ENCODE measurements at regions not wholly inside any gene's neighbourhood (a gene's known extent, or its start where the extent isn't known, plus 50 kb on each side); places are given as distances from the start of the nearest gene placed in this dataset.

DNA sequence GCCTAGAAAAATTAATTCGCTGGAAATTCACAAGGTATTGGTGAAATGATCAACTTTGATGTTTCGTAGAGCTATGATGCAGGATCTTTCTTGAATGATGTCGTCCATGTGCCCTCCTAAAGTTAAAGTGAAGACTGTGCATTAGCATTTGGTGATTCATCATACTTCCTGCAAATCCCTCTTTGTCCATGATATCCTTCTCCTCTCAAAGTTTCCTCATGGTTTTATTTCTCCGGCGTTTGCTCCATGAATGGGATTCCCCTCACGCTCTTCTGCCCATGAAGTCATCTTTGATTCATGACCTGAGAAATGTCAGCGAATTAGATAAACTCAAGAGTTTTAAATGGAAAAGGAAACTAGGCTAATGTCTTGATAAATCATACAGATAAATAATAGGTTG is 372.7 kb downstream of the PSAT1 start:
- TF ChIP-seq, protein P1, sequence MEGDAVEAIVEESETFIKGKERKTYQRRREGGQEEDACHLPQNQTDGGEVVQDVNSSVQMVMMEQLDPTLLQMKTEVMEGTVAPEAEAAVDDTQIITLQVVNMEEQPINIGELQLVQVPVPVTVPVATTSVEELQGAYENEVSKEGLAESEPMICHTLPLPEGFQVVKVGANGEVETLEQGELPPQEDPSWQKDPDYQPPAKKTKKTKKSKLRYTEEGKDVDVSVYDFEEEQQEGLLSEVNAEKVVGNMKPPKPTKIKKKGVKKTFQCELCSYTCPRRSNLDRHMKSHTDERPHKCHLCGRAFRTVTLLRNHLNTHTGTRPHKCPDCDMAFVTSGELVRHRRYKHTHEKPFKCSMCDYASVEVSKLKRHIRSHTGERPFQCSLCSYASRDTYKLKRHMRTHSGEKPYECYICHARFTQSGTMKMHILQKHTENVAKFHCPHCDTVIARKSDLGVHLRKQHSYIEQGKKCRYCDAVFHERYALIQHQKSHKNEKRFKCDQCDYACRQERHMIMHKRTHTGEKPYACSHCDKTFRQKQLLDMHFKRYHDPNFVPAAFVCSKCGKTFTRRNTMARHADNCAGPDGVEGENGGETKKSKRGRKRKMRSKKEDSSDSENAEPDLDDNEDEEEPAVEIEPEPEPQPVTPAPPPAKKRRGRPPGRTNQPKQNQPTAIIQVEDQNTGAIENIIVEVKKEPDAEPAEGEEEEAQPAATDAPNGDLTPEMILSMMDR (IDR thresholded peaks at IDR 0.05; ENCODE audit: low read depth, low read length): no peak
- no peak for TF ChIP-seq EZH2phosphoT487 (IDR thresholded peaks at IDR 0.05; ENCODE audit: low read depth)
- H4K20me1 ChIP-seq (ENCODE audit: insufficient read depth, low read length): no peaks in the 10 kb centered on the region
- no peak overlapping the region for H3K9ac ChIP-seq (ENCODE audit: low read length)
- H3K79me2 ChIP-seq (ENCODE audit: low read length): no peaks in the 10 kb centered on the region
- H3K4me1 ChIP-seq (ENCODE audit: low read length): peaks cover 7% of the 10 kb centered on the region; the same call in 1 of the 2 replicates
- no peak overlapping the region for H2AFZ ChIP-seq (ENCODE audit: low read depth, low read length)
- no peaks in the 10 kb centered on the region for H3K27me3 ChIP-seq (ENCODE audit: low read depth, low read length)
- no peak overlapping the region for H3K4me2 ChIP-seq (ENCODE audit: low read length)
- H3K4me3 ChIP-seq (ENCODE audit: low read length): no peak overlapping the region
- no peaks in the 10 kb centered on the region for H3K9me3 ChIP-seq (ENCODE audit: insufficient read depth, low read length)
- H3K36me3 ChIP-seq (replicated peaks; ENCODE audit: low read depth, low read length): no peaks in the 10 kb centered on the region
- no peak overlapping the region for H3K27ac ChIP-seq (ENCODE audit: low read length)

DNA sequence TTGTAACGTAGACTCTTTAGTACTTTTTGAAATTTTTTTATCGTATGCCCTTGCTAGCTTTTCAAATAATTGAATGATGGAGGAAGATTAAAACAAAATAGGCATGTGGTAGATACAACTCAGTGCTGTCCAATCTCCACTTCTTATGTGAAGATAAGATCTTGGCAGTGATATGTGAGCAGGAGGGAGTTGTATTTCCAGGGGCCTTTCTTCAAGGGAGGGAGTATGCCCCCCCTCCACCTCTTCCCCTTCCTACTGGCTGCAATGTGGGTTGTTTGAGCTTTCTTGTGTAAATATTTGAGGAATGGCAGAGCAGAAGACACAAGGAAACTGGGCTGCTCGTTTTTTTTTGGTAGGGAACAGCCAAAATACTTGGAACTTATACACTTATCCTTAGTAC is 374.9 kb downstream of the PSAT1 start:
- TF ChIP-seq, protein P1 (IDR thresholded peaks at IDR 0.05; ENCODE audit: low read depth, low read length): no peak
- TF ChIP-seq EZH2phosphoT487 (IDR thresholded peaks at IDR 0.05; ENCODE audit: low read depth): no peak
- Histone ChIP-seq H2AFZ (ENCODE audit: low read depth, low read length) (no peak overlapping the region), H3K4me3 (ENCODE audit: low read length) (no peak overlapping the region), H3K4me2 (ENCODE audit: low read length) (no peak overlapping the region), H3K9ac (ENCODE audit: low read length) (no peak overlapping the region), H3K9me3 (ENCODE audit: insufficient read depth, low read length) (no peaks in the 10 kb centered on the region), H3K36me3 (replicated peaks; ENCODE audit: low read depth, low read length) (no peaks in the 10 kb centered on the region), H3K27ac (ENCODE audit: low read length) (no peak overlapping the region), H3K4me1 (ENCODE audit: low read length) (peaks cover 7% of the 10 kb centered on the region; the same call in 1 of the 2 replicates), H3K27me3 (ENCODE audit: low read depth, low read length) (peaks cover 12% of the 10 kb centered on the region; the same call in 1 of the 2 replicates), H3K79me2 (ENCODE audit: low read length) (no peaks in the 10 kb centered on the region), H4K20me1 (ENCODE audit: insufficient read depth, low read length) (no peaks in the 10 kb centered on the region)

DNA sequence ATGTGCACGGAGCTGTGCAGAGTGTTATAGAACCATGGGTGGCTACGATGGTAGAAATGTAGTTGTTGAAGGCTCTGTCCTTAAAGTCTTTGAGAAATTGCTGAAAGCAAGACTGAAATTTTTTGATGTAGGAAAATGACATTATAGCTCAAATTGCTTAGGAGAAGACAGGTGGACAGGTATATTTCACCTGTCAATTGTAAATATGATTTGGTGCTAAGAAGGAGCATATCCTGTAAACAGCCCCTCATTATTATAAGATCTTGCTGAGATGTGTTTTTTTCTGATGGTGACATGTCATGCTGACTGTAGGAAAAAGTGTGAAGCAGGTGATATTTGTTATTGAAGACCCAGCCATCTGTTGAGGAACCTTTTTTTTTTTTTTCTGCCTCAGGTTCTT is 377.9 kb downstream of the PSAT1 start:
- Histone ChIP-seq H3K4me3 (ENCODE audit: low read length) (no peak overlapping the region), H3K4me1 (ENCODE audit: low read length) (no peaks in the 10 kb centered on the region), H3K4me2 (ENCODE audit: low read length) (no peak overlapping the region), H4K20me1 (ENCODE audit: insufficient read depth, low read length) (no peaks in the 10 kb centered on the region), H3K9me3 (ENCODE audit: insufficient read depth, low read length) (no peaks in the 10 kb centered on the region), H3K27ac (ENCODE audit: low read length) (no peak overlapping the region), H3K79me2 (ENCODE audit: low read length) (no peaks in the 10 kb centered on the region), H2AFZ (ENCODE audit: low read depth, low read length) (no peak overlapping the region), H3K9ac (ENCODE audit: low read length) (no peak overlapping the region), H3K27me3 (ENCODE audit: low read depth, low read length) (peaks cover 13% of the 10 kb centered on the region; the same call in 1 of the 2 replicates), H3K36me3 (replicated peaks; ENCODE audit: low read depth, low read length) (no peaks in the 10 kb centered on the region)
- TF ChIP-seq, protein P1 (IDR thresholded peaks at IDR 0.05; ENCODE audit: low read depth, low read length): no peak
- no peak for TF ChIP-seq EZH2phosphoT487 (IDR thresholded peaks at IDR 0.05; ENCODE audit: low read depth)

DNA sequence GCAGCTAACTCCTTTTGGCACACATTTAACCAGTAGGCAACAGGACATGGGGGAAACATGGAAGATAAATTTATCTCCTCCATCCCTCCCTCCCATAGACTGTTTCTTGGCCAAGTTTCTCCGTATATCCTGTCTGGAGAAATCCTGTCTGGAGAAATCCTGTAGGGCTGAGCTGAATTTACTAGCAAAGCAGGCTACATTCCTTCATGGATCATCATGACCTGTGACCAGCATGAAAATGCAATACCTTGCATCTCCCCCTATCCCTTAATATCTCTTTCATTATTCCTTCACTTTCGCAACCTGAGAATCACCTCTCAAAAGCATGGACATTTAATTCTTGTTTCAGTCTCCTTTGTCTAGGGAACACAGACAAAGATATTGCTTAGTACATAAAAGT is 379.1 kb downstream of the PSAT1 start:
- no peaks in the 10 kb centered on the region for H3K4me1 ChIP-seq (ENCODE audit: low read length)
- H3K27me3 ChIP-seq (ENCODE audit: low read depth, low read length): peaks cover 13% of the 10 kb centered on the region; the same call in 1 of the 2 replicates
- H3K4me3 ChIP-seq (ENCODE audit: low read length): no peak overlapping the region
- no peaks in the 10 kb centered on the region for H3K36me3 ChIP-seq (replicated peaks; ENCODE audit: low read depth, low read length)
- TF ChIP-seq, protein P1 (IDR thresholded peaks at IDR 0.05; ENCODE audit: low read depth, low read length): no peak
- no peak for TF ChIP-seq EZH2phosphoT487 (IDR thresholded peaks at IDR 0.05; ENCODE audit: low read depth)
- no peak overlapping the region for H3K27ac ChIP-seq (ENCODE audit: low read length)
- no peak overlapping the region for H3K9ac ChIP-seq (ENCODE audit: low read length)
- no peaks in the 10 kb centered on the region for H3K9me3 ChIP-seq (ENCODE audit: insufficient read depth, low read length)
- no peaks in the 10 kb centered on the region for H4K20me1 ChIP-seq (ENCODE audit: insufficient read depth, low read length)
- H2AFZ ChIP-seq (ENCODE audit: low read depth, low read length): no peak overlapping the region
- H3K79me2 ChIP-seq (ENCODE audit: low read length): no peaks in the 10 kb centered on the region
- H3K4me2 ChIP-seq (ENCODE audit: low read length): no peak overlapping the region
